Spleen (tissue), 7 donors: ENCODE measurements at regions not wholly inside any gene's neighbourhood (a gene's known extent, or its start where the extent isn't known, plus 50 kb on each side); places are given as distances from the start of the nearest gene placed in this dataset.

ENCODE experiments used
- POLR2A ChIP-seq, 3 donors: fragments of 450-650 bp; IDR thresholded peaks; one replicate each; pipeline ENCODE4 v1.5.1; 2017; ENCODE audit warnings: antibody characterized with exemption in 3 of 3, mild to moderate bottlenecking in 1 of 3
- POLR2AphosphoS5 ChIP-seq, 3 donors: sonication (generic); formaldehyde crosslinking; IDR thresholded peaks; one replicate each; pipeline ENCODE4 v1.5.1; 2017; ENCODE audit warnings: antibody characterized with exemption in 3 of 3
- TF ChIP-seq, protein P1 (sequence below), 11 experiments: fragments of 200-600 bp in 7 of 11; fragments of 450-650 bp in 4 of 11; sonication (generic) in 4 of 11; IDR thresholded peaks in 8 of 11; conservative IDR thresholded peaks in 3 of 11; 1 replicate in 7 of 11; 2 replicates in 4 of 11; pipeline versions ENCODE4 v1.4.0 to v1.8.0; 2016 to 2021; ENCODE audit warnings: antibody characterized with exemption in 11 of 11, inconsistent platforms in 4 of 11, mild to moderate bottlenecking in 1 of 11
- donor health status: DM: no; HTN: no; CAD: no; lungs with moderate emphysema.
- donor health status: DM: no; HTN: no; CAD: no.
- donor health status: DM: no; HTN: no; CAD: no.

GRCh38 chr14:51521764-51522163 lies 129.9 kb upstream of the FRMD6 start:
- TF ChIP-seq, protein P1, sequence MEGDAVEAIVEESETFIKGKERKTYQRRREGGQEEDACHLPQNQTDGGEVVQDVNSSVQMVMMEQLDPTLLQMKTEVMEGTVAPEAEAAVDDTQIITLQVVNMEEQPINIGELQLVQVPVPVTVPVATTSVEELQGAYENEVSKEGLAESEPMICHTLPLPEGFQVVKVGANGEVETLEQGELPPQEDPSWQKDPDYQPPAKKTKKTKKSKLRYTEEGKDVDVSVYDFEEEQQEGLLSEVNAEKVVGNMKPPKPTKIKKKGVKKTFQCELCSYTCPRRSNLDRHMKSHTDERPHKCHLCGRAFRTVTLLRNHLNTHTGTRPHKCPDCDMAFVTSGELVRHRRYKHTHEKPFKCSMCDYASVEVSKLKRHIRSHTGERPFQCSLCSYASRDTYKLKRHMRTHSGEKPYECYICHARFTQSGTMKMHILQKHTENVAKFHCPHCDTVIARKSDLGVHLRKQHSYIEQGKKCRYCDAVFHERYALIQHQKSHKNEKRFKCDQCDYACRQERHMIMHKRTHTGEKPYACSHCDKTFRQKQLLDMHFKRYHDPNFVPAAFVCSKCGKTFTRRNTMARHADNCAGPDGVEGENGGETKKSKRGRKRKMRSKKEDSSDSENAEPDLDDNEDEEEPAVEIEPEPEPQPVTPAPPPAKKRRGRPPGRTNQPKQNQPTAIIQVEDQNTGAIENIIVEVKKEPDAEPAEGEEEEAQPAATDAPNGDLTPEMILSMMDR (IDR thresholded peaks at IDR 0.05 in 8 of 11, conservative IDR thresholded peaks at IDR 0.05 in 3 of 11): no peak
- TF ChIP-seq POLR2A (IDR thresholded peaks at IDR 0.05): no peak
- no peak for TF ChIP-seq POLR2AphosphoS5 (IDR thresholded peaks at IDR 0.05)
